PFSK-1 (cell line): ENCODE measurements at regions not wholly inside any gene's neighbourhood (a gene's known extent, or its start where the extent isn't known, plus 50 kb on each side); places are given as distances from the start of the nearest gene placed in this dataset.

Experiments
- FOXP2 ChIP-seq: optimal IDR thresholded peaks from 2 replicates; pipeline ENCODE3; 2011; ENCODE audit warnings: borderline replicate concordance, control low read depth, inconsistent platforms; ENCODE audit not compliant: insufficient read depth; ENCODE audit errors: extremely low read length, extremely low read depth
- POLR2AphosphoS5 ChIP-seq: IDR thresholded peaks from 2 replicates; pipeline ENCODE4 v1.6.1; 2012; ENCODE audit warnings: low read depth, mild to moderate bottlenecking, control low read depth, low read length, moderate library complexity
- SIN3A ChIP-seq: IDR thresholded peaks from 2 replicates; pipeline ENCODE4 v1.6.1; 2012; ENCODE audit warnings: mild to moderate bottlenecking, low read length, moderate library complexity, borderline replicate concordance; ENCODE audit not compliant: insufficient read depth
- TAF1 ChIP-seq: IDR thresholded peaks from 2 replicates; pipeline ENCODE4 v1.6.1; 2012; ENCODE audit warnings: low read length, control low read depth, borderline replicate concordance; ENCODE audit not compliant: insufficient read depth
- TF ChIP-seq, protein P1 (sequence below), 2 experiments: IDR thresholded peaks; 2 replicates each; pipeline versions ENCODE4 v1.6.1 to v1.8.0; 2011 to 2012; ENCODE audit warnings: low read depth in 2 of 2, low read length in 2 of 2, control low read depth in 1 of 2, inconsistent platforms in 1 of 2, mild to moderate bottlenecking in 1 of 2, moderate library complexity in 1 of 2; ENCODE audit not compliant: insufficient read depth in 1 of 2

DNA sequence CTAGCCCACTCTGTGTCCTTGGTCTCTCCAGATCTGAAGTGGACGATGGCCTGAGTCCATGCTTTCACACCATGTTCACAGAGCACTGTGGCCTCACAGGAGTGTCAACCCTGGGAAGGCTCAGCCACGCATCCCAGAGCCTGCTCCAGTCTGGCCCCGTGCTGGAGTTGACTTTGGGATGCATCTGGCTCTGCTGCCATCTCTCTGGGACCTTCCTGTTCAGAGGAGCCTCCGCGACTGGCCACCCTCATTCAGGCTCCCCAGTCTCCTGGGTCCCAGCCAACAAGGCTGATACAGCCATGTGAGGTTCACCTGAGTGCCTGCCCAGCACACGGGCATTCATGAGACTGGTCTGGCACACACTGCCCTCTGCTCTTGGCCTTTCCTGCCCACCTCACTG is 199.7 kb upstream of the RAB6C start:
- TF ChIP-seq SIN3A (no peak), FOXP2 (no peak), TAF1 (no peak), POLR2AphosphoS5 (no peak)
- TF ChIP-seq, protein P1, sequence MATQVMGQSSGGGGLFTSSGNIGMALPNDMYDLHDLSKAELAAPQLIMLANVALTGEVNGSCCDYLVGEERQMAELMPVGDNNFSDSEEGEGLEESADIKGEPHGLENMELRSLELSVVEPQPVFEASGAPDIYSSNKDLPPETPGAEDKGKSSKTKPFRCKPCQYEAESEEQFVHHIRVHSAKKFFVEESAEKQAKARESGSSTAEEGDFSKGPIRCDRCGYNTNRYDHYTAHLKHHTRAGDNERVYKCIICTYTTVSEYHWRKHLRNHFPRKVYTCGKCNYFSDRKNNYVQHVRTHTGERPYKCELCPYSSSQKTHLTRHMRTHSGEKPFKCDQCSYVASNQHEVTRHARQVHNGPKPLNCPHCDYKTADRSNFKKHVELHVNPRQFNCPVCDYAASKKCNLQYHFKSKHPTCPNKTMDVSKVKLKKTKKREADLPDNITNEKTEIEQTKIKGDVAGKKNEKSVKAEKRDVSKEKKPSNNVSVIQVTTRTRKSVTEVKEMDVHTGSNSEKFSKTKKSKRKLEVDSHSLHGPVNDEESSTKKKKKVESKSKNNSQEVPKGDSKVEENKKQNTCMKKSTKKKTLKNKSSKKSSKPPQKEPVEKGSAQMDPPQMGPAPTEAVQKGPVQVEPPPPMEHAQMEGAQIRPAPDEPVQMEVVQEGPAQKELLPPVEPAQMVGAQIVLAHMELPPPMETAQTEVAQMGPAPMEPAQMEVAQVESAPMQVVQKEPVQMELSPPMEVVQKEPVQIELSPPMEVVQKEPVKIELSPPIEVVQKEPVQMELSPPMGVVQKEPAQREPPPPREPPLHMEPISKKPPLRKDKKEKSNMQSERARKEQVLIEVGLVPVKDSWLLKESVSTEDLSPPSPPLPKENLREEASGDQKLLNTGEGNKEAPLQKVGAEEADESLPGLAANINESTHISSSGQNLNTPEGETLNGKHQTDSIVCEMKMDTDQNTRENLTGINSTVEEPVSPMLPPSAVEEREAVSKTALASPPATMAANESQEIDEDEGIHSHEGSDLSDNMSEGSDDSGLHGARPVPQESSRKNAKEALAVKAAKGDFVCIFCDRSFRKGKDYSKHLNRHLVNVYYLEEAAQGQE (IDR thresholded peaks at IDR 0.05; ENCODE audit: insufficient read depth in 1 of 2, low read depth in 2 of 2, low read length in 2 of 2), result no peak

GRCh38 chr2:129780316-129781270 is 198.9 kb upstream of the RAB6C start:
- TF ChIP-seq SIN3A (no peak), TAF1 (no peak), FOXP2 (no peak)

DNA sequence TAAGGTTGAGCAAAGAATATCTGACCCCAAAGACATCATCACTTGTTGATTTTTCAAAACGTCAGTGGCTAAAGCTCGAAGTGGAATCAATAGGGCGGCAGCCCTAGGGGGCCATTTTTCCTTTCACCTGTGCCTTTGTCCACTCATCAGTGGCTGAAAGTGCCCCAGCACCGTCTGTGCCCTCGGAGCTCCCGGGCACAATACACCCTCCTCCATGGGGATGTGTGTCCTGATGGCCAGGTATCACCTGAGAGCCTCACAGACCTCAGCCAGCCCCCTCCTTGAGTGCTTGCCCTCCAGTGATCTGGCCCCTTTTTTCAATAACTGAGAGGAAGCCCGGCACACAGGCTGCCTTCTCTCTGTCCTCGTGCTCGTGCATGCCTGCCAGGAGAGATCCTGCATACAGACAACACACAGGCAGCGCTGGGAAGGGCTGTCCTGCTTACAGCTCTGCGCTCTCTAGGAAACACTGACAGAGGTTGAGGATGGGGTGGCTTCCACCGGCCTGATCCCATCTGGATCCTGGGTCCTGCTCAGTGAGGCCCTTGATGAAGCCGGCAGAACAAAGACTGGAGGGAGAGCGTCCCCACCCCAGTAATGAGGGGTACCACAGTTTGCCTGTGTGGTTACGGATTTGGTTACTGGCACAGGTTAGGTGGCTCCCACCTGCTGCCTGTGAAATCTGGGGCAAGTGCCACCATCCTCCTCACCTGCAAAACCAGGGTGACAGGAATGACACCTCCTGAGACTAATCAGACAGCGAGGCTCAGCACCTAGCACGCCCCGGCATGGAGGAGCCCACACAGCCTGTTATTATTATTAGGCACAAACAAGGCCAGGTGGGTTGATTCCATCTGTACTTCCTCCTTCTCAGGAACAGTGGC is 197.5 kb upstream of the RAB6C start:
- TF ChIP-seq POLR2AphosphoS5, result no peak
- no peak for TF ChIP-seq TAF1
- TF ChIP-seq, protein P1 (IDR thresholded peaks at IDR 0.05; ENCODE audit: insufficient read depth in 1 of 2, low read depth in 2 of 2, low read length in 2 of 2), result no peak
- no peak for TF ChIP-seq SIN3A
- no peak for TF ChIP-seq FOXP2

GRCh38 chr2:129782633-129782990 is 196.9 kb upstream of the RAB6C start:
- no peak for TF ChIP-seq TAF1
- TF ChIP-seq, protein P1 (IDR thresholded peaks at IDR 0.05; ENCODE audit: insufficient read depth in 1 of 2, low read depth in 2 of 2, low read length in 2 of 2), result no peak
- TF ChIP-seq POLR2AphosphoS5, result no peak
- TF ChIP-seq FOXP2, result no peak
- no peak for TF ChIP-seq SIN3A

GRCh38 chr2:129784486-129784885 is 195.0 kb upstream of the RAB6C start:
- TF ChIP-seq POLR2AphosphoS5 (no peak), TAF1 (no peak), SIN3A (no peak), FOXP2 (no peak)
- TF ChIP-seq, protein P1 (IDR thresholded peaks at IDR 0.05; ENCODE audit: insufficient read depth in 1 of 2, low read depth in 2 of 2, low read length in 2 of 2), result no peak
